ENCODE measurements at regions not wholly inside any gene's neighbourhood (a gene's known extent, or its start where the extent isn't known, plus 50 kb on each side); places are given as distances from the start of the nearest gene placed in this dataset.

DNA sequence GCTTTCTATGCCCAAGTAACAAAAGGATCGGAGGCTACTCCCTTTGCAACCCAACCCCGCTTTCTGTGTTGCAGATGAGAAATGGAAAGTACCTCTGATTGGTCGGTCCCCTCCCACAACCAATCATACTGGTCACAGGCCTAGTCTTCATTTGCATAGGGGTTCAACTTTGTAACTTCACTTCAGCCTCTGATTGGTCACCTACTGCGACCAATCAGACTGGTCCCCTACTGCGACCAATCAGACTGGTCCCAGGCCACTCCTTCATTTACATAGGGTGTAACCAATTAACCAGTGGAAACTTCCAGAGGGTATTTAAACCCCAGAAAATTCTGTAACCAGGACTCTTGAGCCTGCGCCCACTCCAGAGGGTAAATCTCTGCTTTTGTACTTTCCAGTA, 906.4 kb upstream of the TMEM132C start:
- H3K4me2 ChIP-seq (ENCODE audit: low read length) = no peak overlapping the region
- H3K79me2 ChIP-seq (replicated peaks; ENCODE audit: insufficient read depth, low read length) = no peaks in the 10 kb centered on the region
- no peak overlapping the region for H3K27ac ChIP-seq (ENCODE audit: low read length)
- H3K4me3 ChIP-seq (ENCODE audit: low read length) = no peak overlapping the region
- no peaks in the 10 kb centered on the region for H3K36me3 ChIP-seq (ENCODE audit: insufficient read depth, low read length)
- H3K27me3 ChIP-seq (ENCODE audit: insufficient read depth, low read depth, low read length) = no peaks in the 10 kb centered on the region
- H3K9me2 ChIP-seq (ENCODE audit: insufficient read depth, low read length) = no peaks in the 10 kb centered on the region
- no peaks in the 10 kb centered on the region for H4K20me1 ChIP-seq (ENCODE audit: insufficient read depth)
- peaks cover 3% of the 10 kb centered on the region for H3K9me3 ChIP-seq (ENCODE audit: low read length)
- TF ChIP-seq EZH2 (IDR thresholded peaks at IDR 0.05; ENCODE audit: borderline replicate concordance, insufficient read depth, low read length, poor library complexity, severe bottlenecking) (no peak), MXI1 (conservative IDR thresholded peaks at IDR 0.05; ENCODE audit: poor library complexity, severe bottlenecking) (no peak), POLR2AphosphoS5 (IDR thresholded peaks at IDR 0.05) (no peak), SMC3 (conservative IDR thresholded peaks at IDR 0.05; ENCODE audit: poor library complexity) (no peak), TAF1 (IDR thresholded peaks at IDR 0.05; ENCODE audit: low read depth) (no peak), RAD21 (conservative IDR thresholded peaks at IDR 0.05) (no peak), EP300 (conservative IDR thresholded peaks at IDR 0.05; ENCODE audit: poor library complexity, severe bottlenecking) (no peak)
- TF ChIP-seq, protein P1, sequence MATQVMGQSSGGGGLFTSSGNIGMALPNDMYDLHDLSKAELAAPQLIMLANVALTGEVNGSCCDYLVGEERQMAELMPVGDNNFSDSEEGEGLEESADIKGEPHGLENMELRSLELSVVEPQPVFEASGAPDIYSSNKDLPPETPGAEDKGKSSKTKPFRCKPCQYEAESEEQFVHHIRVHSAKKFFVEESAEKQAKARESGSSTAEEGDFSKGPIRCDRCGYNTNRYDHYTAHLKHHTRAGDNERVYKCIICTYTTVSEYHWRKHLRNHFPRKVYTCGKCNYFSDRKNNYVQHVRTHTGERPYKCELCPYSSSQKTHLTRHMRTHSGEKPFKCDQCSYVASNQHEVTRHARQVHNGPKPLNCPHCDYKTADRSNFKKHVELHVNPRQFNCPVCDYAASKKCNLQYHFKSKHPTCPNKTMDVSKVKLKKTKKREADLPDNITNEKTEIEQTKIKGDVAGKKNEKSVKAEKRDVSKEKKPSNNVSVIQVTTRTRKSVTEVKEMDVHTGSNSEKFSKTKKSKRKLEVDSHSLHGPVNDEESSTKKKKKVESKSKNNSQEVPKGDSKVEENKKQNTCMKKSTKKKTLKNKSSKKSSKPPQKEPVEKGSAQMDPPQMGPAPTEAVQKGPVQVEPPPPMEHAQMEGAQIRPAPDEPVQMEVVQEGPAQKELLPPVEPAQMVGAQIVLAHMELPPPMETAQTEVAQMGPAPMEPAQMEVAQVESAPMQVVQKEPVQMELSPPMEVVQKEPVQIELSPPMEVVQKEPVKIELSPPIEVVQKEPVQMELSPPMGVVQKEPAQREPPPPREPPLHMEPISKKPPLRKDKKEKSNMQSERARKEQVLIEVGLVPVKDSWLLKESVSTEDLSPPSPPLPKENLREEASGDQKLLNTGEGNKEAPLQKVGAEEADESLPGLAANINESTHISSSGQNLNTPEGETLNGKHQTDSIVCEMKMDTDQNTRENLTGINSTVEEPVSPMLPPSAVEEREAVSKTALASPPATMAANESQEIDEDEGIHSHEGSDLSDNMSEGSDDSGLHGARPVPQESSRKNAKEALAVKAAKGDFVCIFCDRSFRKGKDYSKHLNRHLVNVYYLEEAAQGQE (IDR thresholded peaks at IDR 0.05; ENCODE audit: borderline replicate concordance) = no peak
- TF ChIP-seq, protein P2, sequence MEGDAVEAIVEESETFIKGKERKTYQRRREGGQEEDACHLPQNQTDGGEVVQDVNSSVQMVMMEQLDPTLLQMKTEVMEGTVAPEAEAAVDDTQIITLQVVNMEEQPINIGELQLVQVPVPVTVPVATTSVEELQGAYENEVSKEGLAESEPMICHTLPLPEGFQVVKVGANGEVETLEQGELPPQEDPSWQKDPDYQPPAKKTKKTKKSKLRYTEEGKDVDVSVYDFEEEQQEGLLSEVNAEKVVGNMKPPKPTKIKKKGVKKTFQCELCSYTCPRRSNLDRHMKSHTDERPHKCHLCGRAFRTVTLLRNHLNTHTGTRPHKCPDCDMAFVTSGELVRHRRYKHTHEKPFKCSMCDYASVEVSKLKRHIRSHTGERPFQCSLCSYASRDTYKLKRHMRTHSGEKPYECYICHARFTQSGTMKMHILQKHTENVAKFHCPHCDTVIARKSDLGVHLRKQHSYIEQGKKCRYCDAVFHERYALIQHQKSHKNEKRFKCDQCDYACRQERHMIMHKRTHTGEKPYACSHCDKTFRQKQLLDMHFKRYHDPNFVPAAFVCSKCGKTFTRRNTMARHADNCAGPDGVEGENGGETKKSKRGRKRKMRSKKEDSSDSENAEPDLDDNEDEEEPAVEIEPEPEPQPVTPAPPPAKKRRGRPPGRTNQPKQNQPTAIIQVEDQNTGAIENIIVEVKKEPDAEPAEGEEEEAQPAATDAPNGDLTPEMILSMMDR (IDR thresholded peaks at IDR 0.05; ENCODE audit: poor library complexity, severe bottlenecking) = no peak
- no peaks in the 10 kb centered on the region for H3F3A ChIP-seq (ENCODE audit: insufficient read depth, low read length, poor library complexity, severe bottlenecking)
- H2AFZ ChIP-seq (ENCODE audit: low read depth, low read length) = no peak overlapping the region
- no peak overlapping the region for H3K9ac ChIP-seq (ENCODE audit: low read length)

DNA sequence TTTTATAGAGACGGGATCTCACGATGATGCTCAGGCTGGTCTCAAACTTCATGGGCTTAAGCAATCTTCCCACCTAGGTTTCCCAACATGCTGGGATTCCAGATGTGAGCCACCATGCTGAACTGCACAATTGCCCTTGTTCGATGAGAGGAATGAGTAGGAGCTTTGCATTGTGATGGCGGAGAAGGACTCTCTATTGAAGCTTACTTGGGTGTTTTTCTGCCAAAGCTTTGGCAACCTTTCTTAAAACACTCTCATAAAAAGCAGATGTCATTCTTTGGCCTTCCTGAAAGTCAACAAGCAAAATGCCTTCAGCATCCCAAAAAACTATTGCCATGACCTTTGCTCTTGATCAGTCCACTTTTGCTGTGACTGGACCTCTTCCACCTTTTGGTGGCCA, 904.8 kb upstream of the TMEM132C start:
- TF ChIP-seq, protein P2 (IDR thresholded peaks at IDR 0.05; ENCODE audit: poor library complexity, severe bottlenecking) = no peak
- TF ChIP-seq EP300 (conservative IDR thresholded peaks at IDR 0.05; ENCODE audit: poor library complexity, severe bottlenecking) (no peak), MXI1 (conservative IDR thresholded peaks at IDR 0.05; ENCODE audit: poor library complexity, severe bottlenecking) (no peak), TAF1 (IDR thresholded peaks at IDR 0.05; ENCODE audit: low read depth) (no peak), POLR2AphosphoS5 (IDR thresholded peaks at IDR 0.05) (no peak), EZH2 (IDR thresholded peaks at IDR 0.05; ENCODE audit: borderline replicate concordance, insufficient read depth, low read length, poor library complexity, severe bottlenecking) (no peak), RAD21 (conservative IDR thresholded peaks at IDR 0.05) (no peak), SMC3 (conservative IDR thresholded peaks at IDR 0.05; ENCODE audit: poor library complexity) (no peak)
- TF ChIP-seq, protein P1 (IDR thresholded peaks at IDR 0.05; ENCODE audit: borderline replicate concordance) = no peak
- no peak overlapping the region for H3K27ac ChIP-seq (ENCODE audit: low read length)

More for the DNA sequence above, 904.8 kb upstream of the TMEM132C start:
- H3K4me2 ChIP-seq (ENCODE audit: low read length) = no peak overlapping the region
- no peak overlapping the region for H2AFZ ChIP-seq (ENCODE audit: low read depth, low read length)
- no peaks in the 10 kb centered on the region for H3F3A ChIP-seq (ENCODE audit: insufficient read depth, low read length, poor library complexity, severe bottlenecking)
- H3K4me3 ChIP-seq (ENCODE audit: low read length) = no peak overlapping the region
- H3K9me3 ChIP-seq (ENCODE audit: low read length) = peaks cover 5% of the 10 kb centered on the region
- H3K79me2 ChIP-seq (replicated peaks; ENCODE audit: insufficient read depth, low read length) = no peaks in the 10 kb centered on the region
- H3K36me3 ChIP-seq (ENCODE audit: insufficient read depth, low read length) = no peaks in the 10 kb centered on the region
- no peaks in the 10 kb centered on the region for H3K9me2 ChIP-seq (ENCODE audit: insufficient read depth, low read length)
- no peaks in the 10 kb centered on the region for H4K20me1 ChIP-seq (ENCODE audit: insufficient read depth)
- H3K27me3 ChIP-seq (ENCODE audit: insufficient read depth, low read depth, low read length) = no peaks in the 10 kb centered on the region
- H3K9ac ChIP-seq (ENCODE audit: low read length) = no peak overlapping the region
